GM23338 (cell line): ENCODE measurements at regions not wholly inside any gene's neighbourhood (a gene's known extent, or its start where the extent isn't known, plus 50 kb on each side); places are given as distances from the start of the nearest gene placed in this dataset.

ENCODE experiments used
- CTCF ChIP-seq, 2 experiments: fragments of 200-600 bp in 1 of 2; sonication (generic) in 1 of 2; conservative IDR thresholded peaks; 2 replicates each; pipeline versions ENCODE4 v1.5.1 to v1.6.1; 2016 to 2017; ENCODE audit warnings: antibody characterized with exemption in 2 of 2, low read depth in 2 of 2, mild to moderate bottlenecking in 2 of 2, moderate library complexity in 1 of 2
- EZH2phosphoT487 ChIP-seq: fragments of 200-600 bp; sonication (generic); IDR thresholded peaks from one replicate; pipeline ENCODE4 v1.8.1; 2018; ENCODE audit warnings: antibody characterized with exemption; ENCODE audit not compliant: unreplicated experiment
- POLR2AphosphoS5 ChIP-seq: IDR thresholded peaks from 2 replicates; pipeline ENCODE4 v1.6.1; 2016; ENCODE audit warnings: antibody characterized with exemption, low read depth

- TF ChIP-seq POLR2AphosphoS5 (no peak), CTCF (conservative IDR thresholded peaks at IDR 0.05; ENCODE audit: low read depth in 2 of 2) (no peak), EZH2phosphoT487 (no peak)
These were observed 78.8 kb upstream of the RPRML start for GRCh38 chr17:47057830-47058229.
